ENCODE measurements at regions not wholly inside any gene's neighbourhood (a gene's known extent, or its start where the extent isn't known, plus 50 kb on each side); places are given as distances from the start of the nearest gene placed in this dataset.
A peak's percentile ranks its signal among the peaks of the same experiment; 100 is the strongest.

GRCh38 chr7:79702116-79702515 is 248.6 kb upstream of the MAGI2 start:
- Histone ChIP-seq H3K79me2 (ENCODE audit: insufficient read depth) (no peaks in the 10 kb centered on the region), H2AFZ (no peak overlapping the region), H3K36me3 (ENCODE audit: low read depth) (no peaks in the 10 kb centered on the region), H3K27me3 (replicated peaks; ENCODE audit: insufficient read depth) (no peaks in the 10 kb centered on the region), H3K4me1 (ENCODE audit: insufficient read depth) (no peaks in the 10 kb centered on the region), H3K4me3 (no peak overlapping the region), H3K27ac (no peak overlapping the region), H3K9me3 (ENCODE audit: low read depth) (no peaks in the 10 kb centered on the region), H3K9ac (no peak overlapping the region), H3K9me2 (ENCODE audit: insufficient read depth) (no peaks in the 10 kb centered on the region), H3K4me2 (ENCODE audit: unreplicated experiment) (no peak overlapping the region), H4K20me1 (ENCODE audit: insufficient read depth) (no peaks in the 10 kb centered on the region), H3F3A (ENCODE audit: insufficient read depth) (0 out of 2 replicates have a peak, but pooled peaks cover 5% of the 10 kb centered on the region)
- TF ChIP-seq EZH2phosphoT487 (IDR thresholded peaks at IDR 0.05; ENCODE audit: insufficient read depth, low read depth) (no peak), EZH2 (IDR thresholded peaks at IDR 0.05; ENCODE audit: insufficient read depth, poor library complexity, severe bottlenecking) (no peak)
- WGBS, 2 experiments (ENCODE audit: low coverage in 1 of 2, low lambda C conversion rate in 2 of 2, missing lambda C conversion rate in 2 of 2), result 85 to 88% methylated on average over 1 of the region's 1 CpG
- peak; percentile 4 for DNase-seq
- in situ Hi-C loops (cut with MboI), result no loop called here

- no peaks in the 10 kb centered on the region for H3K36me3 ChIP-seq (ENCODE audit: low read depth)
- no peak overlapping the region for H3K27ac ChIP-seq
- TF ChIP-seq EZH2phosphoT487 (IDR thresholded peaks at IDR 0.05; ENCODE audit: insufficient read depth, low read depth) (no peak), EZH2 (IDR thresholded peaks at IDR 0.05; ENCODE audit: insufficient read depth, poor library complexity, severe bottlenecking) (no peak)
- no peak overlapping the region for H3K4me3 ChIP-seq
- H3F3A ChIP-seq (ENCODE audit: insufficient read depth), result no peaks in the 10 kb centered on the region
- no peaks in the 10 kb centered on the region for H3K79me2 ChIP-seq (ENCODE audit: insufficient read depth)
- no peaks in the 10 kb centered on the region for H3K9me3 ChIP-seq (ENCODE audit: low read depth)
- H3K4me1 ChIP-seq (ENCODE audit: insufficient read depth), result peaks cover 5% of the 10 kb centered on the region
- no peak overlapping the region for H2AFZ ChIP-seq
- no peak overlapping the region for H3K4me2 ChIP-seq (ENCODE audit: unreplicated experiment)
- no peak overlapping the region for H3K9ac ChIP-seq
- peak; percentile 83 for DNase-seq
- no peaks in the 10 kb centered on the region for H3K9me2 ChIP-seq (ENCODE audit: insufficient read depth)
- no peaks in the 10 kb centered on the region for H3K27me3 ChIP-seq (replicated peaks; ENCODE audit: insufficient read depth)
- 57 to 60% methylated on average over 3 of the region's 3 CpGs for WGBS, 2 experiments (ENCODE audit: low coverage in 1 of 2, low lambda C conversion rate in 2 of 2, missing lambda C conversion rate in 2 of 2)
- H4K20me1 ChIP-seq (ENCODE audit: insufficient read depth), result no peaks in the 10 kb centered on the region
- in situ Hi-C loops (cut with MboI), result no loop called here
These were observed 238.5 kb upstream of the MAGI2 start for GRCh38 chr7:79692015-79692414.

GRCh38 chr7:79691074-79691473 is 237.6 kb upstream of the MAGI2 start:
- TF ChIP-seq EZH2 (IDR thresholded peaks at IDR 0.05; ENCODE audit: insufficient read depth, poor library complexity, severe bottlenecking) (no peak), EZH2phosphoT487 (IDR thresholded peaks at IDR 0.05; ENCODE audit: insufficient read depth, low read depth) (no peak)
- no peak overlapping the region for H3K27ac ChIP-seq
- DNase-seq, result no peak
- H4K20me1 ChIP-seq (ENCODE audit: insufficient read depth), result no peaks in the 10 kb centered on the region
- H3K9me3 ChIP-seq (ENCODE audit: low read depth), result no peaks in the 10 kb centered on the region
- no peaks in the 10 kb centered on the region for H3K36me3 ChIP-seq (ENCODE audit: low read depth)
- H3K79me2 ChIP-seq (ENCODE audit: insufficient read depth), result no peaks in the 10 kb centered on the region
- in situ Hi-C loops (cut with MboI), result no loop called here
- H3F3A ChIP-seq (ENCODE audit: insufficient read depth), result no peaks in the 10 kb centered on the region
- no peaks in the 10 kb centered on the region for H3K9me2 ChIP-seq (ENCODE audit: insufficient read depth)
- H3K4me2 ChIP-seq (ENCODE audit: unreplicated experiment), result no peak overlapping the region
- H3K27me3 ChIP-seq (replicated peaks; ENCODE audit: insufficient read depth), result no peaks in the 10 kb centered on the region
- H3K4me1 ChIP-seq (ENCODE audit: insufficient read depth), result peaks cover 5% of the 10 kb centered on the region
- H2AFZ ChIP-seq, result no peak overlapping the region
- WGBS, 2 experiments (ENCODE audit: low coverage in 1 of 2, low lambda C conversion rate in 2 of 2, missing lambda C conversion rate in 2 of 2), result 63 to 73% methylated on average over 2 of the region's 2 CpGs
- no peak overlapping the region for H3K4me3 ChIP-seq
- H3K9ac ChIP-seq, result no peak overlapping the region

- TF ChIP-seq EZH2phosphoT487 (IDR thresholded peaks at IDR 0.05; ENCODE audit: insufficient read depth, low read depth), result no peak
- TF ChIP-seq EZH2 (IDR thresholded peaks at IDR 0.05; ENCODE audit: insufficient read depth, poor library complexity, severe bottlenecking), result no peak
- WGBS, 2 experiments (ENCODE audit: low coverage in 1 of 2, low lambda C conversion rate in 2 of 2, missing lambda C conversion rate in 2 of 2), result 57 to 65% methylated on average over 2 of the region's 2 CpGs
- in situ Hi-C loops (cut with MboI), result no loop called here
These were observed 230.9 kb upstream of the MAGI2 start for GRCh38 chr7:79684384-79684783.

GRCh38 chr7:79683916-79684315 is 230.4 kb upstream of the MAGI2 start:
- Histone ChIP-seq H3K4me2 (ENCODE audit: unreplicated experiment) (no peak overlapping the region), H3K27me3 (replicated peaks; ENCODE audit: insufficient read depth) (no peaks in the 10 kb centered on the region), H3K4me3 (no peak overlapping the region), H3K9me2 (ENCODE audit: insufficient read depth) (no peaks in the 10 kb centered on the region), H2AFZ (no peak overlapping the region), H4K20me1 (ENCODE audit: insufficient read depth) (no peaks in the 10 kb centered on the region), H3K36me3 (ENCODE audit: low read depth) (no peaks in the 10 kb centered on the region), H3K9ac (no peak overlapping the region), H3K79me2 (ENCODE audit: insufficient read depth) (no peaks in the 10 kb centered on the region), H3K27ac (no peak overlapping the region), H3K4me1 (ENCODE audit: insufficient read depth) (no peaks in the 10 kb centered on the region), H3K9me3 (ENCODE audit: low read depth) (no peaks in the 10 kb centered on the region), H3F3A (ENCODE audit: insufficient read depth) (no peaks in the 10 kb centered on the region)
- no peak for DNase-seq
- TF ChIP-seq EZH2phosphoT487 (IDR thresholded peaks at IDR 0.05; ENCODE audit: insufficient read depth, low read depth), result no peak
- no peak for TF ChIP-seq EZH2 (IDR thresholded peaks at IDR 0.05; ENCODE audit: insufficient read depth, poor library complexity, severe bottlenecking)
- 37 to 43% methylated on average over 1 of the region's 1 CpG for WGBS, 2 experiments (ENCODE audit: low coverage in 1 of 2, low lambda C conversion rate in 2 of 2, missing lambda C conversion rate in 2 of 2)
- in situ Hi-C loops (cut with MboI), result no loop called here

More at GRCh38 chr7:79684384-79684783, 230.9 kb upstream of the MAGI2 start:
- Histone ChIP-seq H3K4me3 (no peak overlapping the region), H3K4me2 (ENCODE audit: unreplicated experiment) (no peak overlapping the region), H3K9me3 (ENCODE audit: low read depth) (no peaks in the 10 kb centered on the region), H3K27me3 (replicated peaks; ENCODE audit: insufficient read depth) (no peaks in the 10 kb centered on the region), H4K20me1 (ENCODE audit: insufficient read depth) (no peaks in the 10 kb centered on the region), H2AFZ (no peak overlapping the region), H3K36me3 (ENCODE audit: low read depth) (no peaks in the 10 kb centered on the region), H3K27ac (no peak overlapping the region), H3F3A (ENCODE audit: insufficient read depth) (no peaks in the 10 kb centered on the region), H3K4me1 (ENCODE audit: insufficient read depth) (no peaks in the 10 kb centered on the region), H3K9me2 (ENCODE audit: insufficient read depth) (no peaks in the 10 kb centered on the region), H3K9ac (no peak overlapping the region), H3K79me2 (ENCODE audit: insufficient read depth) (no peaks in the 10 kb centered on the region)
- DNase-seq, result no peak

All from GM23248 (cell line).